HEK293T (cell line): ENCODE measurements at regions not wholly inside any gene's neighbourhood (a gene's known extent, or its start where the extent isn't known, plus 50 kb on each side); places are given as distances from the start of the nearest gene placed in this dataset.

Experiments used
- ARNT ChIP-seq: fragments of 450-650 bp; IDR thresholded peaks from 2 replicates; pipeline ENCODE4 v1.6.1; 2017; ENCODE audit warnings: mild to moderate bottlenecking
- BHLHE40 ChIP-seq: fragments of 450-650 bp; IDR thresholded peaks from 2 replicates; pipeline ENCODE4 v1.6.1; 2016; ENCODE audit warnings: mild to moderate bottlenecking, moderate library complexity, borderline replicate concordance
- FOXA1 ChIP-seq: fragments of 450-650 bp; IDR thresholded peaks from 2 replicates; pipeline ENCODE4 v1.6.1; 2016; ENCODE audit warnings: mild to moderate bottlenecking
- FOXK2 ChIP-seq: fragments of 450-650 bp; IDR thresholded peaks from 2 replicates; pipeline ENCODE4 v1.6.1; 2016; ENCODE audit warnings: mild to moderate bottlenecking
- FOXM1 ChIP-seq: fragments of 450-650 bp; IDR thresholded peaks from 2 replicates; pipeline ENCODE4 v1.6.1; 2017; ENCODE audit warnings: mild to moderate bottlenecking, borderline replicate concordance
- HDGF ChIP-seq: fragments of 450-650 bp; IDR thresholded peaks from 2 replicates; pipeline ENCODE4 v1.6.1; 2017; ENCODE audit warnings: antibody characterized with exemption, borderline replicate concordance
- L3MBTL2 ChIP-seq: fragments of 450-650 bp; conservative IDR thresholded peaks from 2 replicates; pipeline ENCODE4 v1.6.1; 2016; ENCODE audit warnings: mild to moderate bottlenecking
- NFRKB ChIP-seq: fragments of 450-650 bp; IDR thresholded peaks from 2 replicates; pipeline ENCODE4 v1.6.1; 2016; ENCODE audit warnings: mild to moderate bottlenecking, moderate library complexity
- PKNOX1 ChIP-seq: fragments of 450-650 bp; IDR thresholded peaks from 2 replicates; pipeline ENCODE4 v1.6.1; 2016
- SP1 ChIP-seq: fragments of 450-650 bp; IDR thresholded peaks from 2 replicates; pipeline ENCODE4 v1.6.1; 2017
- SUZ12 ChIP-seq: fragments of 450-650 bp; IDR thresholded peaks from 2 replicates; pipeline ENCODE4 v1.6.1; 2016; ENCODE audit warnings: mild to moderate bottlenecking
- TARDBP ChIP-seq: fragments of 450-650 bp; IDR thresholded peaks from 2 replicates; pipeline ENCODE4 v1.6.1; 2016
- ZNF384 ChIP-seq: fragments of 450-650 bp; IDR thresholded peaks from 2 replicates; pipeline ENCODE4 v1.6.1; 2016

- TF ChIP-seq TARDBP (no peak), FOXA1 (no peak), SUZ12 (no peak), ARNT (no peak), FOXM1 (no peak), BHLHE40 (no peak), SP1 (no peak), FOXK2 (no peak), PKNOX1 (no peak), L3MBTL2 (0 out of 2 replicates have a peak, but pooled peaks have one; percentile 30), ZNF384 (no peak), HDGF (no peak), NFRKB (no peak)
Measured at GRCh38 chr7:106372595-106373318, 88.0 kb upstream of the NAMPT start.
